ENCODE measurements at regions not wholly inside any gene's neighbourhood (a gene's known extent, or its start where the extent isn't known, plus 50 kb on each side); places are given as distances from the start of the nearest gene placed in this dataset.
"Not testable (repeated sequence)": the region's sequence is repeated elsewhere in the genome, so short reads cannot be mapped to it uniquely, and the experiment has no call there.

DNA sequence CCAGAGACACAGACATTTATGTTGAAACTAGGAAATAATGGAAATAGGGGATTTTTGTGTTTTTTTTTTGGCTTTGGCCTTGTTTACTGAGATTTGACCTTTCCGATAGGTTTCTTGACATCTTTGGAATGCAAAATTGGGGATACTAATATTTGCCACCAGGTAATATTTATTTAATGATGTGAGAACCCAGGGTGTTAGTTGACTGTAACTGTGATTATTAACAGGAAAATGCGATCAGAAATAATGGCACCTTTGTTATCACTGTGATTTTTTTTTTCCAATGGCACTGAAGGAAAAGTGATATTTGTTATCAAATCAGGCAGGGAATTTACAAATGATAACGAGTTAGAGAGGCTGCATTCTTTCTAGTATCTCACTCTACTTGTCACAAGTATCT is 330.5 kb downstream of the SOX4 start:
- no peaks in the 10 kb centered on the region for H3K9me3 ChIP-seq (ENCODE audit: control insufficient read depth in 2 of 2, low read length in 2 of 2)
- H3K4me3 ChIP-seq (ENCODE audit: low read length in 2 of 2): no peak overlapping the region
- no peaks in the 10 kb centered on the region for H3K4me1 ChIP-seq (ENCODE audit: control insufficient read depth, insufficient read depth, low read length)
- no peaks in the 10 kb centered on the region for H3K36me3 ChIP-seq (ENCODE audit: control insufficient read depth in 2 of 2, insufficient read depth in 2 of 2, low read length in 2 of 2)
- H3K27ac ChIP-seq (ENCODE audit: low read length): no peak overlapping the region
- no peaks in the 10 kb centered on the region for H3K27me3 ChIP-seq (ENCODE audit: control insufficient read depth in 1 of 2, insufficient read depth in 2 of 2, low read length in 2 of 2)
- no peak overlapping the region for H3K9ac ChIP-seq (ENCODE audit: low read length in 2 of 2)

DNA sequence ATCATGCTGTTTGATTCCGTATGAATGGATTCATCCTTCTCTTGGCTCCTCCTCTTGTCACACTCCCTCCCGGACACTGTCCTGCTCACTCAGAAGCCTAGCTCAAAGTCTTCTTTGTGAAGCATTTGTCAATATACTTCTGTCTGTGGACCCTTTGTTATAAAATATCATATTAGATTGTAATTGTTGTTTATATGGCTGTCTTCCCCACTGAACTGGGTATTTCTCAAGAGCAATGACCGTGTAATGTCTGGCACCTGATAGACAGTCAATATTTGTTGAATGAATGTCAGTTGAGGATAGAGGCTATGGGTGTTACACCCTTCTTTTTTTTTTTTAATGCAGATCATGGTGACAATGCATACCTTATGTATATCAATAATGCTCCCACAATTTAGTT is 335.3 kb downstream of the SOX4 start:
- Histone ChIP-seq H3K9me3 (ENCODE audit: control insufficient read depth in 2 of 2, low read length in 2 of 2) (peaks cover 2 to 4% of the 10 kb centered on the region in 2 donors), H3K9ac (ENCODE audit: low read length in 2 of 2) (no peak overlapping the region)

DNA sequence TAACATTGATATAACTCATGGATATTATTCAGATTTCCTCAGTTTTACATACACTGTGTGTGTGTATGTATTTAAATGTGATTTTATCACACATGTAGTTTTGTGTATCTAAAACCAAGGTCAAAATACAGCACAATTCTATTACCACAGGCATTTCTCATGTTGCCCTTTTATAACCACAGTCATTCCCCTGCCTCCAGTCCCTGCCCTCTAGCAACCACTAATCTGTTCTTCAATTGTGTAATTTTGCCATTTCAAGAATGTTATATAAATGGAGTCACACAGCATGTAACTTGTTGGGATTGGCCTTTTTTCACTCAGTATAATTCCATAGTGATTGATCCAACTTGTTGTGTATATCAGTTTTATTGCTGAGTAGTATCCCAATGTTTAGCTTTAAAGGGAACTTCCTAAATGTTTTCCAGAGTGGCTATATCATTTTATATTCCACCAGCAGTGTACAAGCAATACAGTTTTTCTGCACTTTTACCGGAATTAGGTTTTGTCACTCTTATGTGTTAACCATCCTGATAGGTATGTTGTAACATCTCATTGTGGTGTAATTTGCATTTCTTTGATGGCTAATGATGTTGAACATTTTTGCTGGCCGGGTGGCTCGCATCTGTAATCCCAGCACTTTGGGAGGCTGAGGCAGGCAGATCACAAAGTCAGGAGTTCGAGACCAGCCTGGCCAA is 338.2 kb downstream of the SOX4 start:
- no peaks in the 10 kb centered on the region for H3K27me3 ChIP-seq (ENCODE audit: control insufficient read depth in 1 of 2, insufficient read depth in 2 of 2, low read length in 2 of 2)
- no peaks in the 10 kb centered on the region for H3K36me3 ChIP-seq (ENCODE audit: control insufficient read depth in 2 of 2, insufficient read depth in 2 of 2, low read length in 2 of 2)
- H3K9me3 ChIP-seq (ENCODE audit: control insufficient read depth in 2 of 2, low read length in 2 of 2): peaks cover 2 to 4% of the 10 kb centered on the region in 2 donors
- H3K4me3 ChIP-seq (ENCODE audit: low read length in 2 of 2): no peak overlapping the region
- H3K4me1 ChIP-seq (ENCODE audit: control insufficient read depth, insufficient read depth, low read length): no peaks in the 10 kb centered on the region
- no peak overlapping the region for H3K9ac ChIP-seq (ENCODE audit: low read length in 2 of 2)
- H3K27ac ChIP-seq (ENCODE audit: low read length): no peak overlapping the region

More for the DNA sequence above, 335.3 kb downstream of the SOX4 start:
- Histone ChIP-seq H3K4me3 (ENCODE audit: low read length in 2 of 2) (no peak overlapping the region), H3K4me1 (ENCODE audit: control insufficient read depth, insufficient read depth, low read length) (no peaks in the 10 kb centered on the region), H3K27me3 (ENCODE audit: control insufficient read depth in 1 of 2, insufficient read depth in 2 of 2, low read length in 2 of 2) (no peaks in the 10 kb centered on the region), H3K36me3 (ENCODE audit: control insufficient read depth in 2 of 2, insufficient read depth in 2 of 2, low read length in 2 of 2) (no peaks in the 10 kb centered on the region), H3K27ac (ENCODE audit: low read length) (no peak overlapping the region)

DNA sequence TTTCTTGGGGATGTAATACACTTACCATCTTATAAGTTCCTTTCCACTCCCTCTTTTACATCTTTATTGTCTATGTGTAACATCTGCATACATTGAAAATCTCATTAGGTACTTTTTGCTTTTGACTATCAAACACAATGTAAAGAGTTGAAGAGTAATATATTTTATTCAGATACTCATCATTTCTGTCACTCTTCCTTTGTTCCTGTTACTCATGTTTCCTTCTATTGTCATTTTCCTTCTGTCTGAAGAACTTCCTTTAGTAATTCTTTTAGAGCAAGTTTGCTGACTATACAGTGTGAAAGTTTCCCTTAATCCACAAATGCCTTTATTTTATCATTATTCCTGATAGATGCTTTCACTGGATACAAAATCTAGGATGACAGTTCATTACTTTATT is 339.8 kb downstream of the SOX4 start:
- H3K27ac ChIP-seq (ENCODE audit: low read length): no peak overlapping the region
- no peak overlapping the region for H3K4me3 ChIP-seq (ENCODE audit: low read length in 2 of 2)
- peaks cover 2 to 4% of the 10 kb centered on the region in 2 donors for H3K9me3 ChIP-seq (ENCODE audit: control insufficient read depth in 2 of 2, low read length in 2 of 2)
- H3K4me1 ChIP-seq (ENCODE audit: control insufficient read depth, insufficient read depth, low read length): no peaks in the 10 kb centered on the region
- H3K9ac ChIP-seq (ENCODE audit: low read length in 2 of 2): no peak overlapping the region
- H3K27me3 ChIP-seq (ENCODE audit: control insufficient read depth in 1 of 2, insufficient read depth in 2 of 2, low read length in 2 of 2): no peaks in the 10 kb centered on the region
- H3K36me3 ChIP-seq (ENCODE audit: control insufficient read depth in 2 of 2, insufficient read depth in 2 of 2, low read length in 2 of 2): no peaks in the 10 kb centered on the region

DNA sequence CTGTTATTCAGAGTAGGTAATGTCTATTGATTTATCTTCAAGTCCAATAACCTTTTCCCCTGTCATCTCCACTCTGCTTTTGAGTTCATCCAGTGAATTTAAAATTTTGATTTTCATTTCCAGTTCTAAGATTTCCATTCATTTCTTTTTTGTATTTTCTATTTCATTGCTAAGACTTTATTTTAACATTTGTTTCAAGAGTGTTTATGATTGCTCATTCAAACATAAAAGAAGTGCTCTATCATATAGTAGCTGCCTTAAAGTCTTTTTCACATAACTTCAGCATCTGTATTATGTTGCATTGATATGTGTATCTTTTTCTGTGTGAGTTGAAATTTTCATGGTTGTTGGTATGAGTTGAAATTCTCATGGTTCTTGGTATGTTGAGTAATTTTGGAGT is 341.6 kb downstream of the SOX4 start:
- H3K9ac ChIP-seq (ENCODE audit: low read length in 2 of 2): no peak overlapping the region
- peaks cover 2 to 4% of the 10 kb centered on the region in 2 donors for H3K9me3 ChIP-seq (ENCODE audit: control insufficient read depth in 2 of 2, low read length in 2 of 2)
- no peak overlapping the region for H3K27ac ChIP-seq (ENCODE audit: low read length)
- no peak overlapping the region for H3K4me3 ChIP-seq (ENCODE audit: low read length in 2 of 2)
- no peaks in the 10 kb centered on the region for H3K27me3 ChIP-seq (ENCODE audit: control insufficient read depth in 1 of 2, insufficient read depth in 2 of 2, low read length in 2 of 2)
- no peaks in the 10 kb centered on the region for H3K36me3 ChIP-seq (ENCODE audit: control insufficient read depth in 2 of 2, insufficient read depth in 2 of 2, low read length in 2 of 2)
- no peaks in the 10 kb centered on the region for H3K4me1 ChIP-seq (ENCODE audit: control insufficient read depth, insufficient read depth, low read length)

DNA sequence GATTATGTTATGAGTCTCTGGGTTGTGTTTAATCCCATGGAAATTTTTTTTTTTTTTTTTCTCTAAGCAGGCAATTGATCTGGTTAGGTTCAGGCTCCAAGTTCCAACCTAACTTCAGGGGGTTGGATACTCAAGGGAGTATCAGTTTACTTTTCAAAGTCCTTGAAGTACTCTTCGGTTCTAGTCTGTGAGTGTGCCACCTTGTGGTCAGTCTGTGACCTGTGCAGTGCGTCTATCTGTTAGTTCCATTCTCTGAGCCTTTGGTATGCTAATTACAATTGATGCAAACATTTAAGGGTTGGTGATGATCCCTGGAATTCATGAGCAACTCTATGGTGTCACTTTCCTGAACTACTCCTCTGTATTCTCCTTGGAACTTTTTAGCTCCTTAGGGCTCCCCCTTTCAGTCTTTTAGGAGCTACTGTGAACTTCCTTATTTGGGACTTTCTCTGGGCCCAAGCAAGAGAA is 342.0 kb downstream of the SOX4 start:
- no peaks in the 10 kb centered on the region for H3K36me3 ChIP-seq (ENCODE audit: control insufficient read depth in 2 of 2, insufficient read depth in 2 of 2, low read length in 2 of 2)
- H3K4me3 ChIP-seq (ENCODE audit: low read length in 2 of 2): no peak overlapping the region
- H3K9me3 ChIP-seq (ENCODE audit: control insufficient read depth in 2 of 2, low read length in 2 of 2): peaks cover 0 to 2% of the 10 kb centered on the region in 2 donors
- no peak overlapping the region for H3K27ac ChIP-seq (ENCODE audit: low read length)
- H3K27me3 ChIP-seq (ENCODE audit: control insufficient read depth in 1 of 2, insufficient read depth in 2 of 2, low read length in 2 of 2): no peaks in the 10 kb centered on the region
- no peaks in the 10 kb centered on the region for H3K4me1 ChIP-seq (ENCODE audit: control insufficient read depth, insufficient read depth, low read length)
- H3K9ac ChIP-seq (ENCODE audit: low read length in 2 of 2): no peak overlapping the region

DNA sequence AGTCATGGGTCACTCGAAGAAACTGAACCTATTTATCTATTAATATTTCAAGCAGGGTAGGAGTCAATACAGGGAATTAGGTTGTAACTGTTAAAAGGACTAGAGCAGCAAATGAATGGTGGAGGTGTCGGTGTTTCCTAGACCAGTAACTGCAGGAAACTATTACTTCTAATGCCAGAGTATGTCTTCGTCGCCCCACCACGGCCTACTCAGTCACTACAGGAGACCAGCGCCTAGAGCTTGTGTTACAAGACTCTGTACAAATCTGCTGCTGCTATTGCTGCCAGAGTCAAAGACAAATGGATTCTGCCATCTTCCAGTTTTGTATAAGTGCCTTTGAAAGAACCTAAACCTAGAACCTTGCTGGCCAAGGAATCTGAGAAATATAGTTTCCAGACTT is 343.9 kb downstream of the SOX4 start:
- Histone ChIP-seq H3K27me3 (ENCODE audit: control insufficient read depth in 1 of 2, insufficient read depth in 2 of 2, low read length in 2 of 2) (no peaks in the 10 kb centered on the region), H3K36me3 (ENCODE audit: control insufficient read depth in 2 of 2, insufficient read depth in 2 of 2, low read length in 2 of 2) (no peaks in the 10 kb centered on the region), H3K4me3 (ENCODE audit: low read length in 2 of 2) (no peak overlapping the region), H3K4me1 (ENCODE audit: control insufficient read depth, insufficient read depth, low read length) (no peaks in the 10 kb centered on the region), H3K9me3 (ENCODE audit: control insufficient read depth in 2 of 2, low read length in 2 of 2) (no peaks in the 10 kb centered on the region), H3K27ac (ENCODE audit: low read length) (no peak overlapping the region), H3K9ac (ENCODE audit: low read length in 2 of 2) (no peak overlapping the region)

DNA sequence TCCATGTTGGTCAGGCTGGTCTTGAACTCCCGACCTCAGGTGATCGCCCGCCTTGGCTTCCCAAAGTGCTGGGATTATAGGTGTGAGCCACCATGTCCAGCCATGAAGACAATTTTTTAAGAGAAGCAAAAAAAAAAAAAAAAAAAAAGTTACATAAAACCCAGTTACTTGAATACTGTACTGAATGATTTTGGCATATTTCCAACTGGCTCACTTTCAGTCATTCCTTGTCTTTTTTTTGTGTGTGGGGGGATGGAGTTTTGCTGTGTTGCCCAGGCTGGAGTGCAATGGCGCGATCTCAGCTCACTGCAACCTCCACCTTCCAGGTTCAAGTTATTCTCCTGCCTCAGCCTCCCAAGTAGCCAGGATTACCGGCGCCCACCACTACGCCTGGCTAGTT is 345.5 kb downstream of the SOX4 start:
- not testable (repeated sequence) for H3K4me3 ChIP-seq (ENCODE audit: low read length in 2 of 2); H3K36me3 ChIP-seq (ENCODE audit: control insufficient read depth in 2 of 2, insufficient read depth in 2 of 2, low read length in 2 of 2); H3K27ac ChIP-seq (ENCODE audit: low read length); H3K9me3 ChIP-seq (ENCODE audit: control insufficient read depth in 2 of 2, low read length in 2 of 2); H3K4me1 ChIP-seq (ENCODE audit: control insufficient read depth, insufficient read depth, low read length); H3K27me3 ChIP-seq (ENCODE audit: control insufficient read depth in 1 of 2, insufficient read depth in 2 of 2, low read length in 2 of 2); H3K9ac ChIP-seq (ENCODE audit: low read length in 2 of 2)

DNA sequence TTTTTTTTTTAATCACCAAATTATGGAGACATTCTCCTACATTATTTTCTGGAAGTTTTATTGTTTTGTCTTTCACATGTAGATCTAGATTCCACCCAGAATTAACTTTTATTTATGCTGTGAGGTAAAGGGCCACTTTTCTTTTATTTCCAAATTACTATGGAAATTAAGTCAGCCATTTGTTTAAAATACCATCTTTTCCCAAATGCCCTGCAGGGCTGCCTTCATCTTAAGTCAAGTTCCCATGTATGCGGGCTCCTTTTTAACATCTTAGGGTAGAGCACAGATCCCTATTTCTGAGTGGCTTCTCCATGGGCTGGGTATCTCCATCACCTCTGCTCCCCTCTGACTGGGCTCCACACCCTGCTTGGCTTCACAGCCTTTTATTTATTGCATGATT is 348.4 kb downstream of the SOX4 start:
- Histone ChIP-seq H3K27me3 (ENCODE audit: control insufficient read depth in 1 of 2, insufficient read depth in 2 of 2, low read length in 2 of 2) (no peaks in the 10 kb centered on the region), H3K36me3 (ENCODE audit: control insufficient read depth in 2 of 2, insufficient read depth in 2 of 2, low read length in 2 of 2) (no peaks in the 10 kb centered on the region), H3K9ac (ENCODE audit: low read length in 2 of 2) (no peak overlapping the region), H3K27ac (ENCODE audit: low read length) (no peak overlapping the region), H3K4me3 (ENCODE audit: low read length in 2 of 2) (no peak overlapping the region), H3K9me3 (ENCODE audit: control insufficient read depth in 2 of 2, low read length in 2 of 2) (no peaks in the 10 kb centered on the region), H3K4me1 (ENCODE audit: control insufficient read depth, insufficient read depth, low read length) (no peaks in the 10 kb centered on the region)

DNA sequence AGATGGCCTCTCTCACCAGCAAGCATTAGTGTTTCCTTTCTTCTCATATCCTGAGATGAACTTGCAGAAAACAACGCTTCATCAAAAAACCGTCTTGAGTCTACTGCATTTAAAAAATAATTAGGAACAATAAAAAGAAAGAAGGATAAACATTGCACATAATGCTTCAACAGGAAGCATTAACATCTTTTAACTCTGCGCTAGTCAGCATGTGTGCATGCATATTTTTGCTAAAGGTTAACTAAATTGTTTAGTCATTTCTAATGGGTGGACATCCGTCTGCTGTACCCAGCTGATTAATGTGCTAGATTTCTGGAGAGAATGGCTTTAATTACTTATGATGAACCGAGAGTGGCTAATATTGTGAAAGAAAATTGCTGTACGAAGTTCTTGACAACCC is 349.3 kb downstream of the SOX4 start:
- Histone ChIP-seq H3K4me3 (ENCODE audit: low read length in 2 of 2) (no peak overlapping the region), H3K27ac (ENCODE audit: low read length) (no peak overlapping the region), H3K9me3 (ENCODE audit: control insufficient read depth in 2 of 2, low read length in 2 of 2) (no peaks in the 10 kb centered on the region), H3K9ac (ENCODE audit: low read length in 2 of 2) (no peak overlapping the region), H3K4me1 (ENCODE audit: control insufficient read depth, insufficient read depth, low read length) (no peaks in the 10 kb centered on the region), H3K36me3 (ENCODE audit: control insufficient read depth in 2 of 2, insufficient read depth in 2 of 2, low read length in 2 of 2) (no peaks in the 10 kb centered on the region), H3K27me3 (ENCODE audit: control insufficient read depth in 1 of 2, insufficient read depth in 2 of 2, low read length in 2 of 2) (no peaks in the 10 kb centered on the region)

DNA sequence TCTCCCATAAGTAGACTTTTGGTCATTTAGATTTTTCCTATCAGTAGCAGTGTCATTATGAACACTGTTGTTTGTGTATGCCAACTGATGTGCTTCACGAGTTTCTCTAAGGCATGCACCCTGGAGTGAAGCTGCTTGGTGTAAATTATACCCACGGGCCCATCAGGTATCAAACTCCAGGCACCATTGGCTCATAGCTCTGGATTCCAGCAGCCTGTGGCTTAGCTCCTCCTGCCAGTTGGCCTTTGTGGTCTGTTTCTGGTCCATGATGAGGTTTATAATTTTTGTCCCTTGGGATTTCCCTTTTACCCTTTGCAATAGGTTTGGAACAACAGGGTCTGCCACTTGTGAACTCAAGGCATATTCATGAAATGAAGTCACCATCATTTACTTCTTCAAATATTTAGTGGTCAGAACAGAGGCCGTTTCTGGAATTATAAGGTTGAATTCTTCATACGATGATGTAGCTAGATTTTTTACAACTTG is 350.5 kb downstream of the PRL start:
- H3K9ac ChIP-seq (ENCODE audit: low read length in 2 of 2): no peak overlapping the region
- peaks cover 4% of the 10 kb centered on the region for H3K4me1 ChIP-seq (ENCODE audit: control insufficient read depth, insufficient read depth, low read length)
- no peak overlapping the region for H3K4me3 ChIP-seq (ENCODE audit: low read length in 2 of 2)
- no peak overlapping the region for H3K27ac ChIP-seq (ENCODE audit: low read length)
- H3K36me3 ChIP-seq (ENCODE audit: control insufficient read depth in 2 of 2, insufficient read depth in 2 of 2, low read length in 2 of 2): no peaks in the 10 kb centered on the region
- H3K9me3 ChIP-seq (ENCODE audit: control insufficient read depth in 2 of 2, low read length in 2 of 2): no peaks in the 10 kb centered on the region
- H3K27me3 ChIP-seq (ENCODE audit: control insufficient read depth in 1 of 2, insufficient read depth in 2 of 2, low read length in 2 of 2): no peaks in the 10 kb centered on the region

Measured in stomach smooth muscle (tissue), 2 donors.